ENCODE measurements at regions not wholly inside any gene's neighbourhood (a gene's known extent, or its start where the extent isn't known, plus 50 kb on each side); places are given as distances from the start of the nearest gene placed in this dataset.

GRCh38 chr9:24438876-24439275 is 106.8 kb downstream of the IZUMO3 start:
- H3K9me3 ChIP-seq (ENCODE audit: low read length) = no peaks in the 10 kb centered on the region
- H3K36me3 ChIP-seq (ENCODE audit: insufficient read depth, low read length) = no peaks in the 10 kb centered on the region
- no peak overlapping the region for H3K4me2 ChIP-seq (ENCODE audit: low read length)
- H3K9me2 ChIP-seq (ENCODE audit: insufficient read depth, low read length) = no peaks in the 10 kb centered on the region
- no peak overlapping the region for H2AFZ ChIP-seq (ENCODE audit: low read depth, low read length)
- H3K27me3 ChIP-seq (ENCODE audit: insufficient read depth, low read depth, low read length) = no peaks in the 10 kb centered on the region
- no peaks in the 10 kb centered on the region for H4K20me1 ChIP-seq (ENCODE audit: insufficient read depth)
- H3K79me2 ChIP-seq (replicated peaks; ENCODE audit: insufficient read depth, low read length) = no peaks in the 10 kb centered on the region
- H3K4me3 ChIP-seq (ENCODE audit: low read length) = no peak overlapping the region
- no peaks in the 10 kb centered on the region for H3F3A ChIP-seq (ENCODE audit: insufficient read depth, low read length, poor library complexity, severe bottlenecking)
- no peak overlapping the region for H3K27ac ChIP-seq (ENCODE audit: low read length)
- H3K9ac ChIP-seq (ENCODE audit: low read length) = no peak overlapping the region
- TF ChIP-seq REST (IDR thresholded peaks at IDR 0.05; ENCODE audit: borderline replicate concordance) (no peak), POLR2AphosphoS5 (IDR thresholded peaks at IDR 0.05) (no peak), EP300 (conservative IDR thresholded peaks at IDR 0.05; ENCODE audit: poor library complexity, severe bottlenecking) (no peak), EZH2 (IDR thresholded peaks at IDR 0.05; ENCODE audit: borderline replicate concordance, insufficient read depth, low read length, poor library complexity, severe bottlenecking) (no peak), SMC3 (conservative IDR thresholded peaks at IDR 0.05; ENCODE audit: poor library complexity) (no peak), TAF1 (IDR thresholded peaks at IDR 0.05; ENCODE audit: low read depth) (no peak), RAD21 (conservative IDR thresholded peaks at IDR 0.05) (no peak), CTCF (IDR thresholded peaks at IDR 0.05; ENCODE audit: poor library complexity, severe bottlenecking) (no peak), MXI1 (conservative IDR thresholded peaks at IDR 0.05; ENCODE audit: poor library complexity, severe bottlenecking) (no peak)

- no peaks in the 10 kb centered on the region for H3K9me3 ChIP-seq (ENCODE audit: low read length)
- H3K27me3 ChIP-seq (ENCODE audit: insufficient read depth, low read depth, low read length) = no peaks in the 10 kb centered on the region
- no peak overlapping the region for H3K4me3 ChIP-seq (ENCODE audit: low read length)
- H3K4me2 ChIP-seq (ENCODE audit: low read length) = no peak overlapping the region
- no peak overlapping the region for H3K27ac ChIP-seq (ENCODE audit: low read length)
- H3K9ac ChIP-seq (ENCODE audit: low read length) = no peak overlapping the region
- H2AFZ ChIP-seq (ENCODE audit: low read depth, low read length) = no peak overlapping the region
- no peaks in the 10 kb centered on the region for H3F3A ChIP-seq (ENCODE audit: insufficient read depth, low read length, poor library complexity, severe bottlenecking)
- H3K79me2 ChIP-seq (replicated peaks; ENCODE audit: insufficient read depth, low read length) = no peaks in the 10 kb centered on the region
- no peak for TF ChIP-seq RAD21 (conservative IDR thresholded peaks at IDR 0.05)
- no peak for TF ChIP-seq MXI1 (conservative IDR thresholded peaks at IDR 0.05; ENCODE audit: poor library complexity, severe bottlenecking)
- TF ChIP-seq TAF1 (IDR thresholded peaks at IDR 0.05; ENCODE audit: low read depth) = no peak
- TF ChIP-seq EZH2 (IDR thresholded peaks at IDR 0.05; ENCODE audit: borderline replicate concordance, insufficient read depth, low read length, poor library complexity, severe bottlenecking) = no peak
- no peak for TF ChIP-seq SMC3 (conservative IDR thresholded peaks at IDR 0.05; ENCODE audit: poor library complexity)
- no peak for TF ChIP-seq POLR2AphosphoS5 (IDR thresholded peaks at IDR 0.05)
- no peak for TF ChIP-seq EP300 (conservative IDR thresholded peaks at IDR 0.05; ENCODE audit: poor library complexity, severe bottlenecking)
- TF ChIP-seq CTCF (IDR thresholded peaks at IDR 0.05; ENCODE audit: poor library complexity, severe bottlenecking) = no peak
- TF ChIP-seq REST (IDR thresholded peaks at IDR 0.05; ENCODE audit: borderline replicate concordance) = no peak
- H3K36me3 ChIP-seq (ENCODE audit: insufficient read depth, low read length) = no peaks in the 10 kb centered on the region
- no peaks in the 10 kb centered on the region for H4K20me1 ChIP-seq (ENCODE audit: insufficient read depth)
- H3K9me2 ChIP-seq (ENCODE audit: insufficient read depth, low read length) = no peaks in the 10 kb centered on the region
Observed at GRCh38 chr9:24436761-24437160, 108.9 kb downstream of the IZUMO3 start.
